H1 (cell line): ENCODE measurements at regions not wholly inside any gene's neighbourhood (a gene's known extent, or its start where the extent isn't known, plus 50 kb on each side); places are given as distances from the start of the nearest gene placed in this dataset.

ENCODE experiments used
- CTCF ChIA-PET: fragments of 300-600 bp; sonication (Branson Sonifier 250); formaldehyde crosslinking; loops from one replicate; lab custom pipeline; 2021; ENCODE audit not compliant: partially characterized antibody; lab: Charles Lee
- POLR2A ChIA-PET: fragments of 300-600 bp; sonication (Branson Sonifier 250); formaldehyde crosslinking; loops from one replicate; lab custom pipeline; 2021; ENCODE audit warnings: inconsistent platforms; ENCODE audit not compliant: partially characterized antibody; lab: Charles Lee
- DNase-seq, 2 experiments: peaks; one replicate each; pipeline versions ENCODE4 v3.0.0 to v3.0.0-alpha.2; 2010 to 2022; ENCODE audit warnings: low spot score in 2 of 2, low read depth in 1 of 2, mixed read lengths in 1 of 2
- FAIRE-seq: peaks from 2 replicates; lab custom pipeline; 2011; peaks lifted over from hg19 to GRCh38; lab: Jason Lieb, UNC
- H2AFZ ChIP-seq: 2 replicates; pipeline ENCODE4 v1.8.1; 2012; ENCODE audit warnings: low read length, inconsistent platforms
- H2AK5ac ChIP-seq: 2 replicates; pipeline ENCODE4 v1.6.1; 2013; ENCODE audit warnings: low read depth, low read length
- H2BK120ac ChIP-seq: replicated peaks from 2 replicates; pipeline ENCODE3; 2013; ENCODE audit warnings: low read depth, low read length, inconsistent platforms
- H2BK12ac ChIP-seq: 2 replicates; pipeline ENCODE4 v1.6.1; 2013; ENCODE audit warnings: low read depth, low read length
- H2BK15ac ChIP-seq: 2 replicates; pipeline ENCODE4 v1.6.1; 2013; ENCODE audit warnings: low read length
- H2BK20ac ChIP-seq: 2 replicates; pipeline ENCODE4 v1.6.1; 2013; ENCODE audit warnings: low read length
- H2BK5ac ChIP-seq: 2 replicates; pipeline ENCODE4 v1.6.1; 2013; ENCODE audit warnings: low read depth, low read length
- H3K14ac ChIP-seq: 2 replicates; pipeline ENCODE4 v1.6.1; 2013; ENCODE audit warnings: inconsistent platforms; ENCODE audit not compliant: insufficient read length
- H3K18ac ChIP-seq: 2 replicates; pipeline ENCODE4 v1.6.1; 2013; ENCODE audit warnings: low read length; ENCODE audit errors: extremely low read depth
- H3K23ac ChIP-seq: 2 replicates; pipeline ENCODE4 v1.6.1; 2013; ENCODE audit warnings: inconsistent platforms; ENCODE audit not compliant: insufficient read length
- H3K23me2 ChIP-seq: 2 replicates; pipeline ENCODE4 v1.6.1; 2013; ENCODE audit warnings: low read depth, low read length
- H3K27ac ChIP-seq: 2 replicates; pipeline ENCODE4 v1.6.1; 2011; ENCODE audit warnings: low read depth, low read length, inconsistent platforms
- H3K27me3 ChIP-seq, 4 experiments: replicated peaks in 1 of 4; 1 replicate in 1 of 4; 2 replicates in 3 of 4; pipeline versions ENCODE4 v1.6.1 to v1.8.1; 2011 to 2013; ENCODE audit warnings: low read length in 3 of 4, mild to moderate bottlenecking in 3 of 4, inconsistent platforms in 2 of 4, mixed read lengths in 2 of 4, moderate library complexity in 1 of 4; ENCODE audit not compliant: control insufficient read depth in 3 of 4, insufficient read depth in 3 of 4; ENCODE audit errors: extremely low read depth in 1 of 4
- H3K36me3 ChIP-seq, 4 experiments: 2 replicates each; pipeline versions ENCODE4 v1.6.1 to v1.8.1; 2011 to 2013; ENCODE audit warnings: mild to moderate bottlenecking in 4 of 4, low read length in 3 of 4, moderate library complexity in 2 of 4, control low read depth in 1 of 4, inconsistent platforms in 1 of 4; ENCODE audit not compliant: insufficient read depth in 4 of 4, control insufficient read depth in 2 of 4
- H3K4ac ChIP-seq: replicated peaks from 2 replicates; pipeline ENCODE3; 2013; ENCODE audit warnings: low read length, low read depth, mixed read lengths, inconsistent platforms; ENCODE audit not compliant: insufficient read length
- H3K4me1 ChIP-seq, 4 experiments: replicated peaks in 1 of 4; 1 replicate in 1 of 4; 2 replicates in 3 of 4; pipeline versions ENCODE4 v1.6.1 to v1.8.1; 2011 to 2013; ENCODE audit warnings: low read length in 3 of 4, inconsistent platforms in 2 of 4, mixed read lengths in 1 of 4; ENCODE audit not compliant: insufficient read depth in 4 of 4, control insufficient read depth in 3 of 4
- H3K4me2 ChIP-seq, 2 experiments: 2 replicates each; pipeline versions ENCODE4 v1.6.1 to v1.8.1; 2011 to 2013; ENCODE audit warnings: low read depth in 2 of 2, low read length in 2 of 2, control low read depth in 1 of 2, inconsistent platforms in 1 of 2, mild to moderate bottlenecking in 1 of 2; ENCODE audit not compliant: insufficient read depth in 1 of 2
- H3K4me3 ChIP-seq, 4 experiments: fragments of 200-600, 300-600 bp in 1 of 4; sonication (generic), shearing (Covaris generic), sonication (Bioruptor Twin) in 1 of 4; 2 replicates each; pipeline versions ENCODE4 v1.5.1 to v1.8.1; 2011 to 2016; ENCODE audit warnings: low read length in 4 of 4, low read depth in 3 of 4, control low read depth in 2 of 4, inconsistent platforms in 2 of 4, mild to moderate bottlenecking in 2 of 4, mixed read lengths in 1 of 4, moderate library complexity in 1 of 4; ENCODE audit not compliant: insufficient read depth in 2 of 4; ENCODE audit errors: extremely low read depth in 1 of 4
- H3K56ac ChIP-seq: replicated peaks from 2 replicates; pipeline ENCODE3; 2013; ENCODE audit warnings: low read depth, mild to moderate bottlenecking, mixed read lengths, low read length, inconsistent platforms; ENCODE audit not compliant: insufficient read length
- H3K79me1 ChIP-seq: 2 replicates; pipeline ENCODE4 v1.6.1; 2013; ENCODE audit warnings: low read depth, low read length, control low read depth
- H3K79me2 ChIP-seq, 2 experiments: 2 replicates each; pipeline versions ENCODE4 v1.6.1 to v1.8.1; 2012 to 2013; ENCODE audit warnings: low read length in 2 of 2, mild to moderate bottlenecking in 2 of 2, inconsistent platforms in 1 of 2; ENCODE audit not compliant: insufficient read depth in 2 of 2, control insufficient read depth in 1 of 2
- H3K9ac ChIP-seq, 4 experiments: replicated peaks in 1 of 4; 1 replicate in 1 of 4; 2 replicates in 3 of 4; pipeline versions ENCODE4 v1.6.1 to v1.8.1; 2011 to 2013; ENCODE audit warnings: low read depth in 3 of 4, low read length in 3 of 4, control low read depth in 2 of 4, mild to moderate bottlenecking in 2 of 4, moderate library complexity in 2 of 4, inconsistent platforms in 1 of 4; ENCODE audit errors: extremely low read depth in 1 of 4
- H3K9me3 ChIP-seq, 2 experiments: 2 replicates each; pipeline versions ENCODE4 v1.6.1 to v1.8.1; 2012 to 2013; ENCODE audit warnings: mild to moderate bottlenecking in 2 of 2, moderate library complexity in 2 of 2, control low read depth in 1 of 2, inconsistent platforms in 1 of 2, low read depth in 1 of 2, low read length in 1 of 2, mixed read lengths in 1 of 2; ENCODE audit not compliant: insufficient read depth in 2 of 2
- H4K20me1 ChIP-seq, 2 experiments: replicated peaks in 1 of 2; 2 replicates each; pipeline versions ENCODE3 to v1.8.1; 2011 to 2013; ENCODE audit warnings: inconsistent platforms in 2 of 2, low read length in 2 of 2, mild to moderate bottlenecking in 1 of 2; ENCODE audit not compliant: insufficient read depth in 2 of 2, control insufficient read depth in 1 of 2
- H4K5ac ChIP-seq: 2 replicates; pipeline ENCODE4 v1.6.1; 2013; ENCODE audit warnings: low read length, low read depth, mixed read lengths, inconsistent platforms; ENCODE audit not compliant: insufficient read length
- H4K8ac ChIP-seq: 2 replicates; pipeline ENCODE4 v1.8.0; 2013; ENCODE audit warnings: mild to moderate bottlenecking, moderate library complexity, low read length, inconsistent platforms; ENCODE audit not compliant: insufficient read depth; ENCODE audit errors: extremely low read depth
- H4K91ac ChIP-seq: replicated peaks from 2 replicates; pipeline ENCODE3; 2013; ENCODE audit warnings: low read length, mixed read lengths, inconsistent platforms; ENCODE audit not compliant: insufficient read length
- CBX8 ChIP-seq: fragments of 300-800, 300-1000 bp; sonication (generic); IDR thresholded peaks from 2 replicates; pipeline ENCODE4 v1.7.1; 2016; ENCODE audit warnings: low read depth, low read length, borderline replicate concordance
- CHD2 ChIP-seq: IDR thresholded peaks from 2 replicates; pipeline ENCODE4 v1.6.1; 2012; ENCODE audit warnings: low read length, improper control_type of control experiment
- CREB1 ChIP-seq: IDR thresholded peaks from 2 replicates; pipeline ENCODE4 v1.6.1; 2012; ENCODE audit warnings: inconsistent platforms
- KDM1A ChIP-seq: fragments of 200-600, 300-600 bp; sonication (generic); IDR thresholded peaks from 2 replicates; pipeline ENCODE4 v1.7.1; 2016; ENCODE audit warnings: mild to moderate bottlenecking, low read length, borderline replicate concordance
- KDM5A ChIP-seq: fragments of 200-600 bp; IDR thresholded peaks from 2 replicates; pipeline ENCODE4 v1.7.1; 2012; ENCODE audit warnings: mild to moderate bottlenecking, low read length, inconsistent platforms, mixed read lengths
- NRF1 ChIP-seq: IDR thresholded peaks from 2 replicates; pipeline ENCODE4 v1.6.1; 2011; ENCODE audit warnings: mild to moderate bottlenecking, low read depth, low read length, improper control_type of control experiment
- RAD21 ChIP-seq, 2 experiments: IDR thresholded peaks in 1 of 2; conservative IDR thresholded peaks in 1 of 2; 2 replicates each; pipeline ENCODE4 v1.6.1; 2011; ENCODE audit warnings: low read depth in 2 of 2, low read length in 2 of 2, improper control_type of control experiment in 1 of 2, inconsistent platforms in 1 of 2, mild to moderate bottlenecking in 1 of 2, moderate library complexity in 1 of 2
- RXRA ChIP-seq: IDR thresholded peaks from 2 replicates; pipeline ENCODE4 v1.6.1; 2011; ENCODE audit warnings: low read depth, mild to moderate bottlenecking, low read length, moderate library complexity; ENCODE audit not compliant: insufficient read depth
- SUZ12 ChIP-seq: fragments of 200-600 bp; sonication (generic); IDR thresholded peaks from 2 replicates; pipeline ENCODE4 v1.6.1; 2012; ENCODE audit warnings: mild to moderate bottlenecking, inconsistent platforms, low read length, moderate library complexity, mixed read lengths
- TAF1 ChIP-seq: IDR thresholded peaks from 2 replicates; pipeline ENCODE4 v1.6.1; 2011; ENCODE audit warnings: mild to moderate bottlenecking, low read depth, low read length
- TEAD4 ChIP-seq: IDR thresholded peaks from 2 replicates; pipeline ENCODE4 v1.6.1; 2012; ENCODE audit warnings: low read depth, low read length, inconsistent platforms, mixed read lengths
- ZNF274 ChIP-seq: IDR thresholded peaks from 2 replicates; pipeline ENCODE4 v1.7.0; 2012; ENCODE audit warnings: low read length, borderline replicate concordance; ENCODE audit errors: extremely low read depth
- WGBS, 2 experiments: shearing (Covaris generic) in 1 of 2; methylation state at CpG; one replicate each; pipeline versions ENCODE4 v1.1.6 to v1.1.7; 2013 to 2015; ENCODE audit warnings: low lambda C conversion rate in 2 of 2, mixed read lengths in 2 of 2, inconsistent platforms in 1 of 2, low coverage in 1 of 2, missing lambda C conversion rate in 1 of 2; ENCODE audit not compliant: insufficient replicate concordance in 2 of 2, insufficient coverage in 1 of 2, insufficient read length in 1 of 2; ENCODE audit errors: extremely low coverage in 1 of 2, missing lambda C conversion rate in 1 of 2; 5-methylcytosine and 5-hydroxymethylcytosine counted together

DNA sequence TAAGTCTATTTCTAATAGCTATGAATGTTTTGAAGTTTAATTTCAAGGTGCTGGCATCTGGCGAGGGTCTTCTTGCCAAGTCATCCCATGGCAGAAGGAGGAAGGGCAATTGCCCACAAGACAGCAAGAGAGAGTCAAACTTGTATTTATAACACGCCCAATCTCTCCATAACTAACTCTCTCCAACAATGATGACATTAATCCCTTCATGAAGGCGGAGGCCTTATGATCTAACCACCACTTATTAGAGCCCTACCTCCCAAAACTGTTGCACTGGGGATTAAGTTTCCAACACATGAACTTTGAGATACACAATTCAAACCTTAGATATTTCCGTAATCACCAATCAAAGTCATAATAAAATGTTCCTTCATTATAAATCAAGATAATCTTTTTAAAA lies 406.9 kb downstream of the CNTN6 start:
- H3K36me3 ChIP-seq, result no peaks in the 10 kb centered on the region
- H2BK12ac ChIP-seq, result no peak overlapping the region
- H2AK5ac ChIP-seq, result no peak overlapping the region
- WGBS, 2 experiments, result 89% methylated on average over 4 of the region's 4 CpGs; no CpG with 5 or more reads in 1 of the 2 experiments
- no peaks in the 10 kb centered on the region for H3K23me2 ChIP-seq
- DNase-seq (no peak), FAIRE-seq (no peak)
- TF ChIP-seq CBX8 (no peak), KDM5A (no peak), SUZ12 (no peak), RAD21 (IDR thresholded peaks at IDR 0.05 in 1 of 2, conservative IDR thresholded peaks at IDR 0.05 in 1 of 2; ENCODE audit: low read depth in 2 of 2, low read length in 2 of 2) (no peak), NRF1 (no peak), TAF1 (no peak), ZNF274 (no peak), CHD2 (no peak), TEAD4 (no peak), RXRA (no peak), KDM1A (no peak), CREB1 (no peak)
- ChIA-PET POLR2A (no interaction called here), CTCF (no interaction called here)
- H3K27ac ChIP-seq, result no peak overlapping the region
- H2BK120ac ChIP-seq, result no peak overlapping the region
- H3K56ac ChIP-seq, result no peak overlapping the region
- no peaks in the 10 kb centered on the region for H3K79me2 ChIP-seq
- no peak overlapping the region for H3K9ac ChIP-seq
- no peak overlapping the region for H4K8ac ChIP-seq
- H3K14ac ChIP-seq, result no peak overlapping the region
- peaks cover 0 to 4% (median 0%) of the 10 kb centered on the region in 4 experiments; a peak in 2 of 7 replicates for H3K4me1 ChIP-seq
- no peak overlapping the region for H3K4me2 ChIP-seq
- no peak overlapping the region for H4K91ac ChIP-seq
- H3K79me1 ChIP-seq, result no peaks in the 10 kb centered on the region
- H3K9me3 ChIP-seq, result no peaks in the 10 kb centered on the region
- no peaks in the 10 kb centered on the region for H4K20me1 ChIP-seq
- no peak overlapping the region for H2BK15ac ChIP-seq
- H2BK5ac ChIP-seq, result no peak overlapping the region
- H3K4ac ChIP-seq, result no peak overlapping the region
- no peak overlapping the region for H3K18ac ChIP-seq
- H2BK20ac ChIP-seq, result no peak overlapping the region
- no peak overlapping the region for H3K23ac ChIP-seq
- H3K27me3 ChIP-seq, result no peaks in the 10 kb centered on the region; a peak in 1 of 7 replicates
- H4K5ac ChIP-seq, result no peak overlapping the region
- no peak overlapping the region for H2AFZ ChIP-seq
- H3K4me3 ChIP-seq, result no peak overlapping the region
